Vagina (tissue), 2 donors: ENCODE measurements at regions not wholly inside any gene's neighbourhood (a gene's known extent, or its start where the extent isn't known, plus 50 kb on each side); places are given as distances from the start of the nearest gene placed in this dataset.

Experiments used
- CTCF ChIP-seq, 3 experiments: fragments of 450-650 bp in 2 of 3; fragments of 200-600 bp in 1 of 3; sonication (generic) in 1 of 3; IDR thresholded peaks; one replicate each; pipeline ENCODE4 v1.5.1; 2017 to 2019; ENCODE audit warnings: antibody characterized with exemption in 3 of 3, mild to moderate bottlenecking in 2 of 3, moderate library complexity in 2 of 3
- POLR2A ChIP-seq, 2 donors: fragments of 450-650 bp; IDR thresholded peaks; one replicate each; pipeline ENCODE4 v1.6.1; 2017; ENCODE audit warnings: antibody characterized with exemption in 2 of 2, mild to moderate bottlenecking in 2 of 2, moderate library complexity in 2 of 2
- POLR2AphosphoS5 ChIP-seq, 2 donors: sonication (generic); formaldehyde crosslinking; IDR thresholded peaks; one replicate each; pipeline ENCODE4 v1.9.0; 2017; ENCODE audit warnings: antibody characterized with exemption in 2 of 2, mild to moderate bottlenecking in 2 of 2, low read depth in 1 of 2; ENCODE audit not compliant: insufficient read depth in 1 of 2

GRCh38 chr12:127583041-127583440 is 683.9 kb upstream of the TMEM132C start:
- TF ChIP-seq POLR2A (IDR thresholded peaks at IDR 0.05) (no peak), CTCF (IDR thresholded peaks at IDR 0.05) (no peak), POLR2AphosphoS5 (IDR thresholded peaks at IDR 0.05; ENCODE audit: insufficient read depth in 1 of 2, low read depth in 1 of 2) (no peak)
